ENCODE measurements at regions not wholly inside any gene's neighbourhood (a gene's known extent, or its start where the extent isn't known, plus 50 kb on each side); places are given as distances from the start of the nearest gene placed in this dataset.

DNA sequence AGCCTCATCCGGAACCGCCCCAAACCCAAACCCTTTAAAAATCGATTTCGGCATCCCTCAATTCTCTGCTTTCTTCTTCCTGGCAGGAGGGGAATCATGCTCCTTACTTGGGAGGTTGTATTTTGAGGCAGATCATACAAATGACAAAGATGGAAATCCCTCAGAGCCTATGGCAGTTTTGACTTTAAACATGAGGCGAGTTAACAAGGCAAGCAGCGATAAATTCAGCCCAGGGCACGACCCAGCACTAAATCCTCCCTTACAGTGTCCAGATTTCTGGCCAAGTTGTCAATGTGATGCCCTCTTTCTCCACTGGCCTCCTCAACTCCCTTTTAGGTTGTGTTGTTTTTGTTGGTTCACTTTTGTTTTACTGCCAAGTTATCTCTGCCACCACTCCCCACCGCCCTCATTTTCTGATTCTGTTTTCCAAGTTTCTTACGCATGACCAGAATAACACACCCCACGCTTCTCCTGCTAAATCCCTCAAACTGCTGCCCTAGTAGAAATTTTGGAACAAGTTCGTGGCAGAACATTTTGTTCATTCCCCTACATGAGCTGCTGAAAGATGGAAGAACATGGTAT lies 68.3 kb downstream of the CTAGE1 start:
- Histone ChIP-seq H3K4me3 (ENCODE audit: low read depth in 1 of 2, low read length in 2 of 2) (no peak overlapping the region), H3K9me3 (ENCODE audit: insufficient read depth, low read length, severe bottlenecking) (no peaks in the 10 kb centered on the region), H3K4me2 (ENCODE audit: insufficient read depth, low read length) (no peak overlapping the region), H2AFZ (ENCODE audit: low read depth, low read length) (no peak overlapping the region), H3K27me3 (ENCODE audit: insufficient read depth, low read length, poor library complexity) (peaks cover 5% of the 10 kb centered on the region), H3K4me1 (ENCODE audit: insufficient read depth, low read length) (no peaks in the 10 kb centered on the region), H3K79me2 (ENCODE audit: insufficient read depth, low read length) (no peaks in the 10 kb centered on the region), H3K9ac (ENCODE audit: low read depth, low read length) (no peak overlapping the region), H3K27ac (ENCODE audit: low read length) (no peak overlapping the region), H3K36me3 (ENCODE audit: insufficient read depth, low read length) (no peaks in the 10 kb centered on the region), H4K20me1 (ENCODE audit: insufficient read depth, low read length) (no peaks in the 10 kb centered on the region)
- DNase-seq (no peak), ATAC-seq (ENCODE audit: insufficient read depth, low read depth) (no peak)
- TF ChIP-seq, protein P1, sequence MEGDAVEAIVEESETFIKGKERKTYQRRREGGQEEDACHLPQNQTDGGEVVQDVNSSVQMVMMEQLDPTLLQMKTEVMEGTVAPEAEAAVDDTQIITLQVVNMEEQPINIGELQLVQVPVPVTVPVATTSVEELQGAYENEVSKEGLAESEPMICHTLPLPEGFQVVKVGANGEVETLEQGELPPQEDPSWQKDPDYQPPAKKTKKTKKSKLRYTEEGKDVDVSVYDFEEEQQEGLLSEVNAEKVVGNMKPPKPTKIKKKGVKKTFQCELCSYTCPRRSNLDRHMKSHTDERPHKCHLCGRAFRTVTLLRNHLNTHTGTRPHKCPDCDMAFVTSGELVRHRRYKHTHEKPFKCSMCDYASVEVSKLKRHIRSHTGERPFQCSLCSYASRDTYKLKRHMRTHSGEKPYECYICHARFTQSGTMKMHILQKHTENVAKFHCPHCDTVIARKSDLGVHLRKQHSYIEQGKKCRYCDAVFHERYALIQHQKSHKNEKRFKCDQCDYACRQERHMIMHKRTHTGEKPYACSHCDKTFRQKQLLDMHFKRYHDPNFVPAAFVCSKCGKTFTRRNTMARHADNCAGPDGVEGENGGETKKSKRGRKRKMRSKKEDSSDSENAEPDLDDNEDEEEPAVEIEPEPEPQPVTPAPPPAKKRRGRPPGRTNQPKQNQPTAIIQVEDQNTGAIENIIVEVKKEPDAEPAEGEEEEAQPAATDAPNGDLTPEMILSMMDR (IDR thresholded peaks at IDR 0.05; ENCODE audit: borderline replicate concordance, extremely low read depth, low read length, poor library complexity, severe bottlenecking) = no peak
- no peak for TF ChIP-seq EZH2 (IDR thresholded peaks at IDR 0.05; ENCODE audit: borderline replicate concordance, low read depth, low read length, severe bottlenecking)

DNA sequence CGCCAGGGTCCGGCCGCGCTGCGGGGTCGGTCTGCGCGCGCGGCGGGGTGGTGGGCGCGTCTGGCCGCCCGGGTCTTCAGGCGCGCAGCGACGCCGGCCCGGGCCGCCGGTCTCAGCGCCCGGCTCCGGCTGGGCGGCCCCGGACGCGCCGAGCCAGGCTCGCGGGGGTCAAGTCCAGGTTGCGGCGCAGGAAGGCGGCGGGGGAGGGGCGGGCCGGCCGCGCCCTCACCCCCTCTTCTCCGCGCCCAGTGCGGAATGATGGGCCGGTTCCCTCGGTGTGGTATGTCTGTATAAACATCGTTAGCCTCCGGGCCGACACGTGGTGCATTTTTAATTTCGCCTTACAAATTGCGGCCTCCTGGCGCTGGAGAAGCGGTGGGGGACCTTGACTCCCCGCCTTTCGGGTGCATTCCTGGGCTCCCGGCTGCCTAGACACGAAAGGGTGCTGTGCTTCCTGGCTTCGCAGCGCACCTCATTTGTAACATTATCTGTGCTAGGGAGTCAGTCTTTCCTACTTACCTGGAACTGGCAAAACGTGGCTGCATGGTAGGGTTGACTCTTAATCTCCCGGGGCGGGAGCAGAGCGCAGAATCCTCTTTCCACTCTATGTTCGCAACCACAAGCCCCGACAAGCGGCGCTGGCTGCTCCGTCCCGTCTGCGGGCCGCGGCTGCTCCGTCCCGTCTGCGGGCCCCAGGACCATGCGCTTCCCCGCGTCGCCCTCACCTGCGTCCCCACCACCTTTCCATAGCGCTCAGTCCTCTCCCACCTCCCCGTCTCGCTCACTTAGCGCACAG lies 69.0 kb downstream of the CTAGE1 start:
- Histone ChIP-seq H3K9ac (ENCODE audit: low read depth, low read length) (no peak overlapping the region), H3K4me3 (ENCODE audit: low read depth in 1 of 2, low read length in 2 of 2) (no peak overlapping the region), H3K27ac (ENCODE audit: low read length) (no peak overlapping the region), H4K20me1 (ENCODE audit: insufficient read depth, low read length) (no peaks in the 10 kb centered on the region), H3K4me2 (ENCODE audit: insufficient read depth, low read length) (no peak overlapping the region), H3K27me3 (ENCODE audit: insufficient read depth, low read length, poor library complexity) (peaks cover 10% of the 10 kb centered on the region), H3K9me3 (ENCODE audit: insufficient read depth, low read length, severe bottlenecking) (no peaks in the 10 kb centered on the region), H2AFZ (ENCODE audit: low read depth, low read length) (no peak overlapping the region), H3K4me1 (ENCODE audit: insufficient read depth, low read length) (no peaks in the 10 kb centered on the region), H3K36me3 (ENCODE audit: insufficient read depth, low read length) (no peaks in the 10 kb centered on the region), H3K79me2 (ENCODE audit: insufficient read depth, low read length) (no peaks in the 10 kb centered on the region)
- no peak for DNase-seq
- no peak for ATAC-seq (ENCODE audit: insufficient read depth, low read depth)
- TF ChIP-seq, protein P1 (IDR thresholded peaks at IDR 0.05; ENCODE audit: borderline replicate concordance, extremely low read depth, low read length, poor library complexity, severe bottlenecking) = no peak
- no peak for TF ChIP-seq EZH2 (IDR thresholded peaks at IDR 0.05; ENCODE audit: borderline replicate concordance, low read depth, low read length, severe bottlenecking)

DNA sequence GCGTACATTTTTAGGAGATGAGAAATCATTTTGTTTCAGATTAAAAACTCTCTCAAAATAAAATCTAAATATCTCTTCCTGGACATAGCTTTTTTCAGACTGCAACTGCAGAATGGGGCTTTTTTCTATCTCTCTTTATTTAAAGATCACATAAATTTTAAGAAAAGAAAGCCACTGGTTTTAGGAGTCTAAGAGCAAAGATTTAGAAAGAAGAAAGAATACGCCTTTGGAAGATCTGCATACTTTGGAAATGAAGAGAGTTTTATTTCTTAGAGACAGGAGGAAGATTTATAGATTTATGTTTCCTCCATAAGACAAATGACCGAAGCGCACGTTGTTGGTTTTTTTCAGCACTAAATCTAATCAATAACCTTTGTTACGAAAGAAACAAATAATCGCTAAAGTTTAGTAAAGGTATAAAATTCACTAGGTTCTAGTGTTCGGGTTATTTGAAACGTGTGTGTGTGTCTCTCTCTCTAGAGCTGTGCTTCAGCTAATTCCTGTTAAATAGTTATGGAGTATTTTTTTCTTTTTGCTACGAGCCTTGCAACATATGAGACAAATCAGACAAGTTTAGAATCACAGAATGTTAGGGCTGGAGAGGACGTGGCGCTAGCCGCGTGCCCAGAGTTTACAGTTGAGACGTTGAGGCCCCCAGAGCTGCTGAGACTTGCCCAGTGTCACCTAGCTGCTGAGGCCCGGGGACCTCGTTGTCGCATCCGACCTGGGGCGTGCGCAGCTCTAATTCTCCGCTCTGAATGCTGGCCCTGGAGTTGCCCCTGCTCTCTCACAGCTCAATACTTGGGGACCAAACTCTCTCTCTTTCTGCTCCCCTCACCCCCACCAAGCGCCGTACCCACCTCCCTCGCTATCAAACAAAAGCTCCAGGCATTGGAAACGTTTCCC lies 69.9 kb downstream of the CTAGE1 start:
- no peak for ATAC-seq (ENCODE audit: insufficient read depth, low read depth)
- DNase-seq = no peak
- Histone ChIP-seq H2AFZ (ENCODE audit: low read depth, low read length) (no peak overlapping the region), H3K9me3 (ENCODE audit: insufficient read depth, low read length, severe bottlenecking) (no peaks in the 10 kb centered on the region), H3K27ac (ENCODE audit: low read length) (no peak overlapping the region), H3K27me3 (ENCODE audit: insufficient read depth, low read length, poor library complexity) (peaks cover 10% of the 10 kb centered on the region), H3K4me1 (ENCODE audit: insufficient read depth, low read length) (no peaks in the 10 kb centered on the region), H3K4me2 (ENCODE audit: insufficient read depth, low read length) (no peak overlapping the region), H3K79me2 (ENCODE audit: insufficient read depth, low read length) (no peaks in the 10 kb centered on the region), H4K20me1 (ENCODE audit: insufficient read depth, low read length) (no peaks in the 10 kb centered on the region), H3K36me3 (ENCODE audit: insufficient read depth, low read length) (no peaks in the 10 kb centered on the region), H3K9ac (ENCODE audit: low read depth, low read length) (no peak overlapping the region), H3K4me3 (ENCODE audit: low read depth in 1 of 2, low read length in 2 of 2) (no peak overlapping the region)
- TF ChIP-seq, protein P1 (IDR thresholded peaks at IDR 0.05; ENCODE audit: borderline replicate concordance, extremely low read depth, low read length, poor library complexity, severe bottlenecking) = no peak
- TF ChIP-seq EZH2 (IDR thresholded peaks at IDR 0.05; ENCODE audit: borderline replicate concordance, low read depth, low read length, severe bottlenecking) = no peak
